NB4 (cell line): ENCODE measurements at regions not wholly inside any gene's neighbourhood (a gene's known extent, or its start where the extent isn't known, plus 50 kb on each side); places are given as distances from the start of the nearest gene placed in this dataset.

ENCODE experiments used
- DNase-seq: peaks from one replicate; pipeline ENCODE4 v3.0.0; 2010; ENCODE audit warnings: low read depth
- H3K4me3 ChIP-seq: one replicate; pipeline ENCODE4 v1.5.1; 2011; ENCODE audit warnings: mild to moderate bottlenecking, low read depth, low read length, moderate library complexity
- MYC ChIP-seq: IDR thresholded peaks from 2 replicates; pipeline ENCODE4 v1.6.1; 2011; ENCODE audit warnings: low read depth, low read length
- POLR2A ChIP-seq: IDR thresholded peaks from 2 replicates; pipeline ENCODE4 v1.6.1; 2011; ENCODE audit warnings: mild to moderate bottlenecking; ENCODE audit not compliant: insufficient read length; ENCODE audit errors: extremely low read depth
- TF ChIP-seq, protein P1 (sequence below): IDR thresholded peaks from 2 replicates; pipeline ENCODE4 v1.6.1; 2011; ENCODE audit warnings: low read depth, low read length
- TF ChIP-seq, protein P2 (sequence below): IDR thresholded peaks from one replicate; pipeline ENCODE4 v1.5.1; 2012; ENCODE audit warnings: low read depth, low read length

DNA sequence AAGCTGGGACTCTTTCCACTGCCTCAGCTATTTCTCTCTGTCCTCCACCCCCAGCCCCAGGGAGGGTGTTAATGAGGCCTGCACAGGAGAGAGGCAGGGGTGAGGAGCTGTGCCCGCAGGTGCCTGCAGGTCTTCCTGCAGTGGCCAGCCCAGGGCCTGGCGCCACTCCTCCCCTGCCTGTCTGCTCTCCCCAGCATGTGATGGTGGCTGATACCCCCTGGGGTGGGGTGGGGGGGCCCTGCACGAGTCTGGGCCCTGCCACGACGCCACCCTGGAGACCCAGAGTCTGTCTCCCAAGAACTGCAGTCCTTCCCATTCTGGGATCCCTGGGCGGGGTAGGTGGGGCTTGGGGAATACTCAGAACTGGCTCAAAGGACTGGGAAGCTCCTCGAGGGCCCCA is 166.4 kb upstream of the SMIM23 start:
- TF ChIP-seq, protein P1, sequence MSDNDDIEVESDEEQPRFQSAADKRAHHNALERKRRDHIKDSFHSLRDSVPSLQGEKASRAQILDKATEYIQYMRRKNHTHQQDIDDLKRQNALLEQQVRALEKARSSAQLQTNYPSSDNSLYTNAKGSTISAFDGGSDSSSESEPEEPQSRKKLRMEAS, result no peak
- TF ChIP-seq, protein P2, sequence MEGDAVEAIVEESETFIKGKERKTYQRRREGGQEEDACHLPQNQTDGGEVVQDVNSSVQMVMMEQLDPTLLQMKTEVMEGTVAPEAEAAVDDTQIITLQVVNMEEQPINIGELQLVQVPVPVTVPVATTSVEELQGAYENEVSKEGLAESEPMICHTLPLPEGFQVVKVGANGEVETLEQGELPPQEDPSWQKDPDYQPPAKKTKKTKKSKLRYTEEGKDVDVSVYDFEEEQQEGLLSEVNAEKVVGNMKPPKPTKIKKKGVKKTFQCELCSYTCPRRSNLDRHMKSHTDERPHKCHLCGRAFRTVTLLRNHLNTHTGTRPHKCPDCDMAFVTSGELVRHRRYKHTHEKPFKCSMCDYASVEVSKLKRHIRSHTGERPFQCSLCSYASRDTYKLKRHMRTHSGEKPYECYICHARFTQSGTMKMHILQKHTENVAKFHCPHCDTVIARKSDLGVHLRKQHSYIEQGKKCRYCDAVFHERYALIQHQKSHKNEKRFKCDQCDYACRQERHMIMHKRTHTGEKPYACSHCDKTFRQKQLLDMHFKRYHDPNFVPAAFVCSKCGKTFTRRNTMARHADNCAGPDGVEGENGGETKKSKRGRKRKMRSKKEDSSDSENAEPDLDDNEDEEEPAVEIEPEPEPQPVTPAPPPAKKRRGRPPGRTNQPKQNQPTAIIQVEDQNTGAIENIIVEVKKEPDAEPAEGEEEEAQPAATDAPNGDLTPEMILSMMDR, result no peak
- TF ChIP-seq POLR2A, result no peak
- no peak for TF ChIP-seq MYC
- no peak for DNase-seq

DNA sequence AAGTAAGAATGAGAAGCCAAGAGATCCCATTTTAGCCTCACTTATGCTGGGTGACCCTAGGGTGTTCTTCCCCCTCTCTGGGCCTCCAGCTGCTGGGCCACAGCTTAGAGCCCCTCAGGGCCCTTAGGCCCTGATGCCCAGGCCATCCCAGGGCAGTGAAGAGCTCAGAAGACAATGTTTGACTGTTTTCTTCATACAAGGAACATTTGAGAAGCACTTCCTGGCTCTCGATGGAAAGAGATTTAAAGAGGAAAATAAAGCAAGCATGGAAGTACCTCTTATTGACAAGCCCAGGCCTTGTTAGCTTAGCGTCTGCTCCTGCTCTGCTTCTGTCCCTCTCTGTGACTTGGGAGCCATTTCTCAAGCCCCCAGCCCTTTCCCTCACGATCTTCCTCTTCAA is 165.9 kb upstream of the SMIM23 start:
- H3K4me3 ChIP-seq, result no peak overlapping the region
- TF ChIP-seq, protein P2, result no peak
- no peak for DNase-seq

More for the DNA sequence above, 166.4 kb upstream of the SMIM23 start:
- H3K4me3 ChIP-seq, result no peak overlapping the region

DNA sequence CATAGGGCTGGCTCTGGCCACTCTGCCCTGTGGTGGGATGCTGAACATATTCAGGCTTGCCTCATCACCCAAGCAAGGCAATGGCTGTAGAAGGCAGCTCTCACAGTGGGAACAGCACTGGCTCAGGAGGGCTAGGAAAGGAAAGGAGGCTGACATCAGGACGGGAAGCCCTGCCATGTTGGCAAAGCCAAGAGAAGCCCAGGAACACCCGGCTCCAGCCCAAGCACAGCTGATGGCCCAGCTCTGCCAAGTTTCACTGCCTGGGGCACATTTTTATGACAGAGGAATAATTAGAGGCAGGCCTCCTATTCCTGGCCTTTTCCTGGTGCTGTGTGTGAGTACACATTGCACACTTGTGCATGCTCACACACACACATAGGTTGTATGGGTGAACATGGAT is 163.6 kb upstream of the SMIM23 start:
- DNase-seq, result no peak
- H3K4me3 ChIP-seq, result no peak overlapping the region
- TF ChIP-seq, protein P2, result no peak
- TF ChIP-seq, protein P1, result no peak
- no peak for TF ChIP-seq POLR2A
- TF ChIP-seq MYC, result no peak

DNA sequence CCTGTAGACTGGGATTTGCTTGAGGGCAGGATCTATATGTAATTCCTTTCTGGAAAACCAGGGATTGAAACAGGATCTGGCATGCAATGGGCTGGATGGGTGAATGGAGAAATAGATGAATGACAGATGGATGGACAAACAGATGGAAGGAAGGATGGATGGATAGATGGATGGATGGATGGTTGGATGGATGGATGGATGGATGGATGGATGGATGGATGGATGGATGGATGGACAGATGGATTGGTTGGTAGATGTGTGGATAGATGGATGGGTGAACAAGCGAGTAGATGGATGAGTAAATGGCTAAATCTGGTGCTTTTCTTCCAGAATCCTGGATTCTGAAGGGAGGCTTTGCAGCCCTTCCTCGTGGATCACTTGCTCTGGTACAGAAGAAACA is 162.5 kb upstream of the SMIM23 start:
- TF ChIP-seq, protein P2, result no peak
- TF ChIP-seq, protein P1, result no peak
- no peak for TF ChIP-seq POLR2A
- TF ChIP-seq MYC, result no peak
- no peak for DNase-seq
- H3K4me3 ChIP-seq, result no peak overlapping the region

DNA sequence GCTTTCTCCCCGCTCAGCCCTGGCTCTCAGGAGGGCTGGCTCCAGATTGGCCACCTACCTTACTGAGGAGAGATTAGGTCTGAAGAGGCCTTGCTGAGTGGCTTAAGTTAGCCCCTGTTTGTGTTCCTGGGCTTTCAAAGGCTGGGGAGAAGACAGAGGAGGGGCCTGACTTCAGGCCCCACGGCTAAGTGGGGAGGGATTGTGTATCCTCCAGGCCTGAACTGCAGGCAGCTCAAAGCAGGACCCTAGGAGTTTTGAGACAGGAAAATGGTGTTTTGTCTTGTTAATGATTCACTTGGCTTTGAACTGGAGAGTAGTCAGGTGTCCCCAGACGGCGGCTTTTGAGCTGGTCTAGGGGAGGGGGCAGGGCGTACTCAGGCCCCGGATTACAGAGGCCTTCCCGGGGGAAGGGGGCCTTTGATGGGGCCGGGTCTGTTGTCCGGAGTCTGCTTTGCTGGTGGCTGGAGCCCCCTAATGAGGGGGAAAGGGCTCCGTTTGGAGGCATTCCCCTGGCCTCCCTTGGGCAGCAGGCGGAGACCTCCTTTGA is 162.0 kb upstream of the SMIM23 start:
- no peak for TF ChIP-seq MYC
- TF ChIP-seq, protein P2, result no peak
- TF ChIP-seq, protein P1, result no peak
- no peak for TF ChIP-seq POLR2A
- no peak overlapping the region for H3K4me3 ChIP-seq
- no peak for DNase-seq

DNA sequence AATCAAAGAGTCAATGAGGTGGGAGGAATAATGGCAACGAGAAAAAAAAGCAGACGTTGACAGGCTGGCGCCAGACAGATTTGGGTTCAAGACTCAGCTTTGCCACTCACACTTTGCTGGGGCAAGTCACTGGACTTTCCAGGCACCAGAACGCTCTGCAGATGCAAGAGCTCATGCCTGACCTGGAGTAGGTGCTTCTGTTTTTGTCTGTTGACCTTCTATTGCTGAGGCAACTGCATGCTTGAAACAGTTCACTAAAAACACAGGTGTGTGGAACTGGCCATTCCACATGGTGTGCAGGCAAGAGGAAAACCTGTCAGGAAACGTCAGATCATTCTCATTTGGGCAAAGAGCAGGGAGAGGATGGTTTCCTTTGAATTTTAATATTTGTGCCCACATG is 161.2 kb upstream of the SMIM23 start:
- TF ChIP-seq MYC (no peak), POLR2A (no peak)
- TF ChIP-seq, protein P2, result no peak
- TF ChIP-seq, protein P1, result no peak
- no peak for DNase-seq
- H3K4me3 ChIP-seq, result no peak overlapping the region
